ENCODE measurements at regions not wholly inside any gene's neighbourhood (a gene's known extent, or its start where the extent isn't known, plus 50 kb on each side); places are given as distances from the start of the nearest gene placed in this dataset.

DNA sequence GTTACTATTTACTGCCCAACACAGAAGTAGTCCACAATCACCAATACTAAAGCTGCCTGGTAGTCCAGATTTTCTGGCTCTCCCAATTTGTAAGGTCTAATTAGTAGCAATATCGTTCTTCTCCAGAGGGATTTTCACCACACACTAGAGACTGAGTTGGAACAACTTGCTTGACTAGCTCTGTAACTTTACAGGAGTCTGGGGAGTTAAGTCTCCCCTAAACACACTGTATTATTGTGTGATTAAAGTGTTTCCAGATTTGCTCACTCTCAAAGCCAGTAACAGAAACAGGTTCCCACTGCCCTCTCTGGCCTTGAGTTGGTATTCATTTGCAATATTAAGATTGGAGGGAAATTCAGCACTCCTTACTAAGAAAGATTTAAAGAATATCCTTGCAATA is 1175.7 kb downstream of the SORCS1 start:
- no peak for ATAC-seq (ENCODE audit: low read depth)
- Histone ChIP-seq H3K4me1 (ENCODE audit: control insufficient read depth, insufficient read depth, low read length) (no peaks in the 10 kb centered on the region), H2BK20ac (ENCODE audit: low read depth, low read length) (no peak overlapping the region), H2BK5ac (ENCODE audit: low read depth, low read length, poor library complexity, severe bottlenecking) (no peak overlapping the region), H3K23ac (ENCODE audit: low read depth, low read length) (no peak overlapping the region), H2AK5ac (ENCODE audit: low read depth, low read length) (no peak overlapping the region), H2AFZ (replicated peaks; ENCODE audit: low read length, poor library complexity) (no peak overlapping the region), H4K8ac (ENCODE audit: low read depth in 2 of 2, low read length in 2 of 2) (no peak overlapping the region), H2BK120ac (ENCODE audit: low read depth, low read length) (no peak overlapping the region), H3K4me3 (ENCODE audit: insufficient read depth, low read depth, low read length) (no peak overlapping the region), H3K14ac (replicated peaks; ENCODE audit: low read depth, low read length) (no peak overlapping the region), H3K9me1 (ENCODE audit: insufficient read depth, low read length) (no peaks in the 10 kb centered on the region), H3K36me3 (ENCODE audit: control insufficient read depth, insufficient read depth, low read length) (no peaks in the 10 kb centered on the region), H3K79me1 (ENCODE audit: low read depth in 1 of 2, low read length in 2 of 2) (no peaks in the 10 kb centered on the region), H3K27ac (ENCODE audit: insufficient read depth, low read length) (no peak overlapping the region), H4K5ac (ENCODE audit: low read depth, low read length) (no peak overlapping the region), H2AK9ac (replicated peaks; ENCODE audit: low read depth, low read length, poor library complexity) (no peak overlapping the region), H3K4me2 (ENCODE audit: low read depth, low read length) (no peak overlapping the region), H3K27me3 (ENCODE audit: control insufficient read depth, insufficient read depth, low read length) (no peaks in the 10 kb centered on the region), H3K18ac (ENCODE audit: low read depth, low read length) (no peak overlapping the region), H3K9ac (ENCODE audit: low read depth, low read length) (no peak overlapping the region), H2BK15ac (ENCODE audit: low read depth, low read length) (no peak overlapping the region), H4K20me1 (ENCODE audit: insufficient read depth, low read length) (no peaks in the 10 kb centered on the region), H3K4ac (ENCODE audit: low read depth, low read length) (no peak overlapping the region), H4K91ac (ENCODE audit: insufficient read depth, low read depth, low read length) (no peak overlapping the region), H3K56ac (ENCODE audit: extremely low read depth, insufficient read depth, low read length) (no peak overlapping the region), H3K9me3 (ENCODE audit: control insufficient read depth, insufficient read depth, low read length) (peaks cover 10% of the 10 kb centered on the region; the same call in 1 of the 2 replicates)
- intact Hi-C loops (cut with micrococcal nuclease) (no loop called here), dilution Hi-C loops (cut with HindIII; ENCODE audit: low sequenced_read_pairs, unreplicated experiment) (no loop called here), in situ Hi-C loops (cut with MboI; ENCODE audit: low sequenced_read_pairs) (no loop called here)
- no peak for DNase-seq
- no peak for TF ChIP-seq FOS (IDR thresholded peaks at IDR 0.05; ENCODE audit: low read depth, low read length)
- TF ChIP-seq RCOR1 (IDR thresholded peaks at IDR 0.05; ENCODE audit: insufficient replicate concordance, low read length), result no peak
- TF ChIP-seq MAZ (IDR thresholded peaks at IDR 0.05; ENCODE audit: borderline replicate concordance, low read depth, low read length), result no peak
- TF ChIP-seq RAD21 (IDR thresholded peaks at IDR 0.05; ENCODE audit: low read length), result no peak
- BruUV-seq (replicated peaks), result no TSS peak
- ChIA-PET CTCF (no interaction called here), POLR2A (ENCODE audit: unreplicated experiment) (no interaction called here)
- WGBS, 2 experiments (ENCODE audit: extremely low coverage in 2 of 2, insufficient read length in 1 of 2), result no CpG with 5 or more reads among the region's 1 CpG
